ENCODE measurements at regions not wholly inside any gene's neighbourhood (a gene's known extent, or its start where the extent isn't known, plus 50 kb on each side); places are given as distances from the start of the nearest gene placed in this dataset.

- Histone ChIP-seq H3K18ac (ENCODE audit: extremely low read depth, low read length) (no peak overlapping the region), H3K36me3 (ENCODE audit: control insufficient read depth in 2 of 4, insufficient read depth in 4 of 4, low read length in 3 of 4) (no peaks in the 10 kb centered on the region), H2BK15ac (ENCODE audit: low read length) (no peak overlapping the region), H2AFZ (ENCODE audit: low read length) (no peak overlapping the region), H3K23ac (ENCODE audit: insufficient read length) (no peak overlapping the region), H4K91ac (replicated peaks; ENCODE audit: insufficient read length, low read length) (no peak overlapping the region), H3K4me2 (ENCODE audit: insufficient read depth in 1 of 2, low read depth in 2 of 2, low read length in 2 of 2) (no peak overlapping the region), H3K14ac (ENCODE audit: insufficient read length) (no peak overlapping the region), H3K4ac (replicated peaks; ENCODE audit: insufficient read length, low read depth, low read length) (no peak overlapping the region), H3K4me1 (replicated peaks in 1 of 4; ENCODE audit: control insufficient read depth in 3 of 4, insufficient read depth in 4 of 4, low read length in 3 of 4) (no peaks in the 10 kb centered on the region), H3K9me3 (ENCODE audit: insufficient read depth in 2 of 2, low read depth in 1 of 2, low read length in 1 of 2) (no peaks in the 10 kb centered on the region), H3K27me3 (replicated peaks in 1 of 4; ENCODE audit: control insufficient read depth in 3 of 4, extremely low read depth in 1 of 4, insufficient read depth in 3 of 4, low read length in 3 of 4) (no peaks in the 10 kb centered on the region), H3K27ac (ENCODE audit: low read depth, low read length) (no peak overlapping the region), H3K56ac (replicated peaks; ENCODE audit: insufficient read length, low read depth, low read length) (no peak overlapping the region), H2BK120ac (replicated peaks; ENCODE audit: low read depth, low read length) (no peak overlapping the region), H2BK12ac (ENCODE audit: low read depth, low read length) (no peak overlapping the region), H3K4me3 (ENCODE audit: extremely low read depth in 1 of 4, insufficient read depth in 2 of 4, low read depth in 3 of 4, low read length in 4 of 4) (no peak overlapping the region), H4K5ac (ENCODE audit: insufficient read length, low read depth, low read length) (no peak overlapping the region), H3K9ac (replicated peaks in 1 of 4; ENCODE audit: extremely low read depth in 1 of 4, low read depth in 3 of 4, low read length in 3 of 4) (no peak overlapping the region), H3K23me2 (ENCODE audit: low read depth, low read length) (no peaks in the 10 kb centered on the region), H2BK20ac (ENCODE audit: low read length) (no peak overlapping the region), H3K79me1 (ENCODE audit: low read depth, low read length) (no peaks in the 10 kb centered on the region), H2BK5ac (ENCODE audit: low read depth, low read length) (no peak overlapping the region), H3K79me2 (ENCODE audit: control insufficient read depth in 1 of 2, insufficient read depth in 2 of 2, low read length in 2 of 2) (no peaks in the 10 kb centered on the region), H4K8ac (ENCODE audit: extremely low read depth, insufficient read depth, low read length) (no peak overlapping the region), H2AK5ac (ENCODE audit: low read depth, low read length) (no peak overlapping the region), H4K20me1 (replicated peaks in 1 of 2; ENCODE audit: control insufficient read depth in 1 of 2, insufficient read depth in 2 of 2, low read length in 2 of 2) (no peaks in the 10 kb centered on the region)
- 98% methylated on average over 8 of the region's 8 CpGs; no CpG with 5 or more reads in 1 of the 2 experiments for WGBS, 2 experiments (ENCODE audit: extremely low coverage in 1 of 2, insufficient coverage in 1 of 2, insufficient read length in 1 of 2, insufficient replicate concordance in 2 of 2, low coverage in 1 of 2, low lambda C conversion rate in 2 of 2, missing lambda C conversion rate in 1 of 2)
- ChIA-PET POLR2A (ENCODE audit: partially characterized antibody) (interaction anchor here (0.9 kb wide), 1 partner anchor 24 kb away, joined by 4 read pairs; no protein-coding TSS in a partner anchor), CTCF (ENCODE audit: partially characterized antibody) (no interaction called here)
- DNase-seq (ENCODE audit: low read depth in 1 of 2, low spot score in 2 of 2) (no peak), FAIRE-seq (no peak)
- TF ChIP-seq KDM1A (IDR thresholded peaks at IDR 0.05; ENCODE audit: borderline replicate concordance, low read length) (no peak), YY1 (IDR thresholded peaks at IDR 0.05; ENCODE audit: low read depth, low read length) (no peak), CBX5 (IDR thresholded peaks at IDR 0.05; ENCODE audit: low read depth, low read length) (no peak), TBP (IDR thresholded peaks at IDR 0.05; ENCODE audit: low read depth, low read length) (no peak), EGR1 (IDR thresholded peaks at IDR 0.05; ENCODE audit: borderline replicate concordance, low read depth, low read length) (no peak), POLR2AphosphoS5 (IDR thresholded peaks at IDR 0.05; ENCODE audit: low read depth, low read length) (no peak), USF2 (IDR thresholded peaks at IDR 0.05; ENCODE audit: low read length) (no peak), POLR2A (IDR thresholded peaks at IDR 0.05; ENCODE audit: control extremely low read depth in 1 of 2, low read depth in 2 of 2, low read length in 2 of 2) (no peak), RBBP5 (IDR thresholded peaks at IDR 0.05; ENCODE audit: borderline replicate concordance, low read depth, low read length) (no peak), EP300 (IDR thresholded peaks at IDR 0.05; ENCODE audit: borderline replicate concordance in 1 of 2, low read depth in 2 of 2, low read length in 2 of 2) (no peak), BRCA1 (IDR thresholded peaks at IDR 0.05; ENCODE audit: low read depth, low read length) (no peak), GABPA (IDR thresholded peaks at IDR 0.05; ENCODE audit: borderline replicate concordance, insufficient read depth, low read length) (no peak)
Measured at GRCh38 chr5:143713047-143714003, 98.6 kb upstream of the HMHB1 start.
